MM.1S (cell line): ENCODE measurements at regions not wholly inside any gene's neighbourhood (a gene's known extent, or its start where the extent isn't known, plus 50 kb on each side); places are given as distances from the start of the nearest gene placed in this dataset.

Experiments
- EZH2 ChIP-seq: fragments of 300-600 bp; sonication (generic); optimal IDR thresholded peaks from 2 replicates; pipeline ENCODE3; 2017; ENCODE audit warnings: low read depth, mild to moderate bottlenecking, antibody characterized with exemption, low read length, mixed read lengths
- TF ChIP-seq, protein P1 (sequence below): fragments of 300-600 bp; sonication (generic); IDR thresholded peaks from 2 replicates; pipeline ENCODE4 v1.5.1; 2016; ENCODE audit warnings: antibody characterized with exemption, low read length, mixed read lengths

DNA sequence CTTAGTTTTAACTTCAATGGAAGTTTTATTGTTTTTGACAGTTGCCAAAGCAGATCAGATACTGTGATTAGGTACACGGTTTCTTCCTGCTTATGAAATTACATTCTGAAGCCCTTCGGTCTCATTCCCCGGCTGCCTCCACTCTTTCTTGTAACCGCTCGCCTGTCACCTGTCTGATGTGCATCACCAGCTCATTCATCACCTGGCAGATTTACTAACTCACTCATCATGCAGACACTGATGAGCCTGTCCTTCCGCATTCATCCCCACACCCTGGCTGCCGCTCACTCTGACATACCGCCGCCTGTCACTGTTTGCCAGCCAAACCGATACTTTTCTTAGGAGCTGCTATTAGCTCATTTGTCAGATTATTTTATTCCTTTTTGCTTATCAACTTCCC lies 82.8 kb upstream of the NSMCE3 start:
- TF ChIP-seq, protein P1, sequence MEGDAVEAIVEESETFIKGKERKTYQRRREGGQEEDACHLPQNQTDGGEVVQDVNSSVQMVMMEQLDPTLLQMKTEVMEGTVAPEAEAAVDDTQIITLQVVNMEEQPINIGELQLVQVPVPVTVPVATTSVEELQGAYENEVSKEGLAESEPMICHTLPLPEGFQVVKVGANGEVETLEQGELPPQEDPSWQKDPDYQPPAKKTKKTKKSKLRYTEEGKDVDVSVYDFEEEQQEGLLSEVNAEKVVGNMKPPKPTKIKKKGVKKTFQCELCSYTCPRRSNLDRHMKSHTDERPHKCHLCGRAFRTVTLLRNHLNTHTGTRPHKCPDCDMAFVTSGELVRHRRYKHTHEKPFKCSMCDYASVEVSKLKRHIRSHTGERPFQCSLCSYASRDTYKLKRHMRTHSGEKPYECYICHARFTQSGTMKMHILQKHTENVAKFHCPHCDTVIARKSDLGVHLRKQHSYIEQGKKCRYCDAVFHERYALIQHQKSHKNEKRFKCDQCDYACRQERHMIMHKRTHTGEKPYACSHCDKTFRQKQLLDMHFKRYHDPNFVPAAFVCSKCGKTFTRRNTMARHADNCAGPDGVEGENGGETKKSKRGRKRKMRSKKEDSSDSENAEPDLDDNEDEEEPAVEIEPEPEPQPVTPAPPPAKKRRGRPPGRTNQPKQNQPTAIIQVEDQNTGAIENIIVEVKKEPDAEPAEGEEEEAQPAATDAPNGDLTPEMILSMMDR, result no peak
- no peak for TF ChIP-seq EZH2
